Germinal center (tissue), 1 donor: ENCODE measurements at regions not wholly inside any gene's neighbourhood (a gene's known extent, or its start where the extent isn't known, plus 50 kb on each side); places are given as distances from the start of the nearest gene placed in this dataset.
A peak's percentile ranks its signal among the peaks of the same experiment; 100 is the strongest.

Source experiments
- DNase-seq: peaks from one replicate; pipeline ENCODE4 v3.0.0; 2012; ENCODE audit warnings: mixed read lengths, low spot score

DNA sequence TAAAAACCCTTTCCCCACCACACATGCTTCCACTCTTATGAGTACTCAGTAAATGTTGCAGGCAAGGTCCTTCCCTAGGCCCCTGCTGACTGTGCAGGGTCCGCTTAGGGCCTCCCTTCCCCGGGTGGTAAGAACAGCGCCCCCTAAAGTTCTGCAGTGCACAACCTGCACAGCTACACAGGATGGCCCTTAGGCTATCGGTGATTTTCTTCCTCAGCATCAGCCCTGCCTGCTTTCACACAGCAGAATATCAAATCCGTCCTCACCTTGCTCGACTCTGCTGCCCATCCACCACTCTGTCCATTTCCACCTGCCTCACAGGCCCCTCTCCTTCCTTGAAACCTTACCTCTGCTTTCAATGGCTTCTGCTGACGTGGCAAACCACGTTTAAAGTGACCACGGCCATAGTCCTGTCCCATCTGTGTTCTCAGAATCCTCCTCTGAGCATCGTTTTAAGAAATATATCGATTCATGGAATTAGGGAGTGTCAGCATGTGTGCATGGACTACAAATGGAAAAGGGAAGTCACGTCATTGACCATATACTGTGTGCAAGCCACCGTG is 51.4 kb upstream of the TMEM132E start:
- DNase-seq = no peak

DNA sequence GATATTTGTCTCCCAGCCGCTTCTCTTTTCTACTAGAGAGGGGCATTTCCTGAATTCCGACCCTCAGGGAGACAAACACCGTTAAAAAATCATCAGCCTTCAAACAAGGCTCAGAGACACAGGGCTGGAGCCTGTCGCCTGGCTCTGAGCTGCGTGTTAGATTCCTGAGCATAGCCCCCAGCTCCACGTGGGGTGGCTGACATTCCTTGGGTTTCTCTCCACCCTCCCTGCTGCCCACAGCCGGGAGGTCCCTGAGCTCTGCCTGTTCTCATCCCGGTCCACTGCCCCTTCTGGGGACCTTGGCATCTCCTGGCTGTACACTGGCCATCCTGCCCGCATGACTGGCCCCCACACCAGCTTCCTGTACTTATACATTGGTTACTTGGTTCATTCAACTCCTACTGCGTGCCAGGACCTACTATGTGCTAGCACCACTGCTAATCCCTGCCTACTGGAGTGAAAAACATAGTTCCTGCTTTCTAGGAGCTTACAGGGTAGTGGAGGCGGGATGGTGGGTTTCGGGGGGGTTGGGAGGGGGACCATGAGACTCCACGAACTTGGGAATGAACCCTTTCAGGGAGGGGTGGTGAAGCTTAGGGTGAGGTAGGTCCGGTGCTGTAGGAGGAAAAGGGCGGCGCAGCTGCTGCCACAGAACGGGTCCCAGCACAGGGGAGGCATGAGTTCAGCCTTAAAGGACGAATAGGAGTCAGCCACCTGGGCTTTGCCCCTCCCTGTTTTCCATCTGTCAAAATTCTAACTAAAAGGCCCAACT is 52.1 kb upstream of the TMEM132E start:
- no peak for DNase-seq

DNA sequence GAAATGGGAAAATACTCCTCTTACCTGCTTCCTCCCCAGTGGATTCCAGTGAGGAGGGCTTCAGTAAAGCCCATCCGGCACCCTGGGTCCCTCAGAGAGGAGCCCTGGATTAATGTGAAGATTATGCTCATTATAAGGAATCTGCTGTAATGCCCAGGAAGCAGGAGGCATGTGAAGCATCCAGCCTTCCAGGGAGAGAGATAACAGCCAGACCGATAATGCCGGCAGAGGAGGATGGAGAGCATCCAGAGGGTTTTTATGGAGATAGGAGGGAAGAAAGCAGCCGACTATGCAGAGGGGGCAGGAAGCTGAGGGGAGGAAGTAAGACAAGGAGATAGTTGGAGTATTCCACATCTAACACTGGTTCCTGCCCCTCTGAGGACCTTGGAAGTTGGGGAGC is 53.7 kb upstream of the TMEM132E start:
- DNase-seq = no peak

DNA sequence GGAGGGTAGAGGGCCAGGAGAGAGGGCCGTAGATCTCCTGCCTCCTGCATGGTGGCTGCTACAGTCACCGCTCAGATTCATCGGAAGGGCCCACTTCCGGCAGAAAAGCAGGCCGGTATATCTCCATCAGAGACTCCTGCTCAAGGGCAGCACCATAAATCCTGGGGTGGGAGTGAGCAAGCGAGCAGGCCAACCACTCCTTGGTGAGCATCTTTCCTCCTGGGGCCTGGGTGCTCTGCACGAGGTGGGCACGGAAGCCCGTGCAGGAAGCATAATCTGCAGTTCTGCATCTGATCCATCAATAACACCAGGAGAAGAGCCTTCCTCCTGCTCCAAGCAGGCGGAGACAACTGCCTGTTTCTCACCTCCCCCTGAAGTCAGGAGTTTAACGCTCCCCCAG is 57.4 kb upstream of the TMEM132E start:
- no peak for DNase-seq

DNA sequence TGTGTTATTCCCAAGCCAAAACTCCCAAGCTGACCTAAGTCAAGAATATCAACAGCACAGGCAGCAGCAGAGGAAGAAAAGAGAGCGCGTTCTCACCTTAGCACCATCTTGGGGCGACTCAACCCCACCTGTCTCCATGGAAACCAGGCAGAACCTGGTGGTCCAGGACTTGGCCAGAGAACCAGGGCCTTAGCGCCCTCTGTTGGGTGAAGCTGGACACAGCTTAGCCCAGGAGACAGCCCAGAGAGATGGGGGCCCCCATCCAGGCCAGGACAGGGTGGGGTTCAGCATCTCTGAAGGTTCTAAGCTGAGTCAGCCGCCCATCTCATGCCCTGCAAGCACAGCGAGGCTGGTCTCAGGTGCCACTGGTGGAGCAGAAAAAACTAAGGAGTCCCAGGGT is 60.1 kb upstream of the TMEM132E start:
- peak; percentile 10 for DNase-seq

DNA sequence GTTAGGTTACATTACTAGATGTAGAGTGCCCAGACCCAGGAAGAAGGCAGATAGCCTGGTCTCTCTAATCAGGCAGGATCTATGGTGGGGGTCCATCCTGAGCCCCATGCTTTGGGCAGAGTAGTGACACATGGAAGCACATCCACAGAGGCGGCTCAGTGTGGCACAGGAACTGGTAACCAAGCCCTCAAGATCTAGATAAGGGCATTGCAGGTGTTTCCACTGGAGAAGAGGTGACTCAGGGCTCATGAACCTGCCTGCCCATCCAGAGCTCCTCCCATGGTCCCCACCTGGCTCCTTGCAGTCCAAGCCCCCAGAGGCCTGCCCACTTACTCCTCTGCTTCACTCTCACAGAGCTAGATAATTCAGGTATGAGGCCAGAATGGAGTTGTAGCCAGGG is 62.0 kb upstream of the TMEM132E start:
- no peak for DNase-seq

DNA sequence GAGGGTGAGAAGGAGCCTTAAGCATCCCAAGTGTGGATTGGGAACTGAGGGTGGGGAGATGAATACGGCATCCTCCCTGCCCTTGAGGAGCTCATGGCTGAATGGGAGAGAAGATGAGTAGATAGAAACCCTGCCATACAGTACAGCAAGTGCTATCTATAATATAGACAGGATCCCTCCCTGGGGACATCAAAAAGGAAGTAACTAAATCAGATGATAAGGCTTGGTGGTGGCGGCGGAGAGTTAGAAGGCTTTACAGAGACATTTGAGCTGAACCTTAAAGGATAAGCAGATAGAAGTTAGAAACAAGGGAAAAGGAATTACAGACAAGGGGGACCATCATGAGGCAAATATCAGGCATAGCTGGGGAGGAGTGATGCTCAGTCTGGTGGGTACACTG is 67.5 kb upstream of the TMEM132E start:
- no peak for DNase-seq

DNA sequence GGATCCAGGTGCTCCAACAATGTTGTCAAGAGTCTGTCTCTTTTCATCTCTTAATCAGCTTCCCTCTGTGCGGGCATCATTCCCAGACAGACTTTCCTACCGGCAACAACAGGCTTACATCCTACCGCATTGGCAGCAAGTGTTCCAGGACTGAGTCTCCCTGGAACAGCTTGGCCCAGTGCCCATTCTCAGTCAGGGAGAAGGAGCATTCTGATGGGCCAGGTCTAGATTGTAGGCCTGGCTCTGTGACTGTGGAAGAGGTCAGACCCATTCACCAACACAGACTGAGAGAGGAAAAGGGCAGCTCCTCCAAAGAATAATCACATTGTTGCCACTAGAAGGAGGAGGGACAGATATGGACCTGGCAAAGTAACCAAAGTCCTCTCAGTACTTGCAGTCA is 68.1 kb upstream of the TMEM132E start:
- no peak for DNase-seq

DNA sequence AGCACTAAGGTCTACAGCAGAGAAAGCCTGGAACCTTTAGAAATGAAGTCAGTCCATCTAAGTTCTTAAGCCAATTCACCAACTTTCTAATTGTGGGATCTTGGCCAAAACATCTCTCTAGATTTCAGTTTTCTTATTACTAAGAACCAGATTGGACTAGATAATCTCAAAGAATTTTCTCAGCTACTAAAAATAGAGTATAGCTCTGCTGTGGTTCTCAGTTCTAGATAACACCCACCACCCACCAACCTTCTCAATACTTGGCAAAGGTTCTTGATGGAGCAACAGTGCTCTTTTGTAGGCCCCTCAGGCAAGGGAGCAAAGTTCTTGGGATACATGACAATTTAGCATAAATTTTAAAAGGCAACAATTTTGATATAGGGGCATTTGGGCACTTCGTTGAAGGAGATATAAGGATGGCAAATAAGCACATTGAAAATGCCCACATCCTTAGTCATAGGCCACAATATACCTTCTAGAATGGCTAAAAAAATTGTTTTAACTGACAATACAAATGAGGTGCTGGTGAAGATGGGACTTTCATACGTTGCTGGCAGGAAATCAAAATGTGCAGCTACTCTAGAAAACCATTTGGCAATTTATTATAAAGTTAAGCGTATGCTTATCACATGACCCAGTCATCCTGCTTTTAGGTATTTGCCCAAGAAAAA is 74.4 kb upstream of the TMEM132E start:
- DNase-seq = no peak

DNA sequence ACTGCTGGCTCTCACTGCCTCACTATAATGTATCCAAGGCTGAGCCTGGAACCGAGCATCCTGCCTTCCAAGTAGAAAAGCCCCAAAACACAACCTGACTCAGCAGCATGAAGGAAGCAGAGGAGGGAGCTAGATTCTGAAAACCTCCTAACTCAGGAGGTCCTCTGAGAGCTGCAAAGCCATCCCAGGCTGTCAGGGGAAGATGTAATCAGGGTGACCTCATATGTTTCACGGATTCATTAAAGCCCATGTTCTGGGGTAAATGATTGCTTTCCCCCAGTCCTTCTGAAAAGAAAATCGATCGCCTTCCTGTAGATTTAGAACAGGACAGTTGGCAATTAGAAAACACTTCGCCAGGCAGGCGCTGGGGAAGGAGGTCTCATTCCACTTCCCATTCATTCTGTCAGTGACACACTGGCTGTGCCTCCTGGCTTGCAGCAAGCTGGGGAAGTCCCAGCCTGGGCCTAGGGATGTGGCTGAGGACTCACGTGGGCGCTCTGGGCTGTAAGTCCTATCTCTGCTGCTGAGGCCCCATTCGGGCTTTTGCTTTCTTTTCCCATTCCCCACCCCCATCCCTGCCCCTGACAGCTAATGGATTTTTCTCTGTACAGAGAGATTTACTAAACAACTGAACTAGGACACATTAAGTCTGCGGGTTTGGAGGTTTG is 75.7 kb upstream of the TMEM132E start:
- no peak for DNase-seq

DNA sequence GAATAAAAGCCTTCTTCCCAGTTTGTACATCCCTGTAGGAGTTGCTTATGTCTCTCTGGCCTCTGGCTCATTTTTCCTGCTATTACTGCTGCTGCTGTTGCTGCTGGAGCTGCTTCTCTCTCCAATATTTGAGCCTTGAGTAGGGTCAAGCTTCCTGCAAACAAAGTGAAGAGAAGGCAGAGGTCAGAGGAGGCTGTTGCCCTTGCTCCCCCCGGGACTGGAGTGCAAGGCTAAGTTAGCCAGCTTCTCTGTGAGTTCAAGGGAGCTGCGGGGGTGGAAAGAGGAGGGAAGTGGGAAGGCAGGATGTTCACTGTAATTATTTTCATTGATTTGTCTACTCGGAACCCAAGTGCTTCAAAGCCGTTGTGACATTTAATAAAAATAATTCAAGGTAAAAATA is 77.0 kb upstream of the TMEM132E start:
- no peak for DNase-seq

DNA sequence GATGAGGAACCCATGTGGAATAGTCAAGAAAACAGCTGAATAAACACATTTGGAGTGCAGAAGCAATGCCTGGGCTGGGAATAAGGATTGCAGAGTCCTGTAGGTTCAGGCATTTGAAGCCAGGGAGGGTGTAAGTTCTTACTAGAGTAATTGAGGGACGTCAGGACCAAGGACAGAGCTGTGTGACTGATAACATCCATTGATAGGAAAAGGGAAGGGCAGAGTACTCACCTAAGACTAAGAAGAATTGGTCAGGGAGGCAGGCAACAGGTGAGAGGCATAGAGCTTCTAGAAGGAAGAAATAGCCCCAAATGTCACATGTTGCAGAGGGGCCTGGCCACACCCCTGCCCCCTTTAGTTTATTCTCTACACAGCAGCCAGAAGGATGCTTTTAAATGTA is 79.8 kb upstream of the TMEM132E start:
- DNase-seq = no peak

DNA sequence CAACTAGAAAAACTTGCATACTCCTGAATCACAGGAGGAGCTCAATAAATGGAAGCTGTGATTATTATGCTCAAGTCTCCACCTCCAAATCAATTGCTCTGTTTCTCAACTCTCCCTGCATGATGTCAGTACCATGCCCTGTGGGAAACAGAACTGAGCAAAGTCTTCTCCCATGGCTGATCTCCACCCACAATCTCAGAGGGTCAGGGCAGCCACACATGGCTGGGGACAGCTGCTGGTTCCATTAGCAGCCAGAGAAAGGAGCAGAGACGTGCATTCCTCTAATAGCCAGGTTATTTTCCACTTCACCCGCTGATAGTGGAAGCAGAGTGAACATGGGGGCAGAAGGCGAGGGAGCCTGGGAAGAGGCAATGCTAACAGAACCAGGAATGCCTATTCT is 85.5 kb upstream of the TMEM132E start:
- DNase-seq = no peak

DNA sequence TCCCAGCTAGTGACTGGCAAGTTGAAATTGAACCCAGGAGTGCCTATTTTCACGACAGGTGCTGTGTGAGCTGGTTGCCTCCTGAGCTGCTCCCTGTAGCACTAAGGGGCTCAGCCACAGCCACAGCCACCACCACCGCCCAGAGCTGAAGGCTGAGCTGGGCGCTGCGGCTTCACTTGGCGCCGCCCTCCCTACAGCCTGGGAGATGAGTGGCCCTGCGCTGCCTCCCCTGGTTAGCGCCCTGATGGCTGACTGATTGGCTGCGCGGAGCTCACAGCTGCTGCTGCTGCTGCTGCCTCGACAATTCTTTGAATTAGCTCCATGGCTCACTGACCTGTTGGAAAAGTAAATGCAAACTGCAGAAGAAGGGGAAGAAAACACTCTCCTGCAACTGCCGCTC is 91.8 kb upstream of the TMEM132E start:
- DNase-seq = no peak

DNA sequence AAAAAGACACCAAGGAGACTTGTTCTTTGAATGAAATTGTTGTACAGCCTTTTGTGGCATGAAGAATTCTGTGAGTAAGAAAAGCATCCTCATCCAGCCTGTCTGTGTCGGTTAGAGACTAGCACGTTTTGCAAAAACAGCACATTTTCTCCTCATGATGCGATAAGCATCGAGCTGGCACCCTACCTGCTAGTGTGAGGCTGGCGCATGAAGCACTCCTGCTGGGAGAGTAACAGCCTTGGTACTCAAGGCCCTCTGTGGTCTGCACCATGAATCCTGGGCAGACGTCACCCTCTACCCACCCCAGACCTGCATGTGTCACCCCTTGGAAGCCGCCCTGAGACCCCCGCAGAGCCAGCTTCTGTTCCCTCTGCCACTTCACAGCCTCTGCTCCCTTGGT is 92.6 kb upstream of the TMEM132E start:
- DNase-seq = no peak

DNA sequence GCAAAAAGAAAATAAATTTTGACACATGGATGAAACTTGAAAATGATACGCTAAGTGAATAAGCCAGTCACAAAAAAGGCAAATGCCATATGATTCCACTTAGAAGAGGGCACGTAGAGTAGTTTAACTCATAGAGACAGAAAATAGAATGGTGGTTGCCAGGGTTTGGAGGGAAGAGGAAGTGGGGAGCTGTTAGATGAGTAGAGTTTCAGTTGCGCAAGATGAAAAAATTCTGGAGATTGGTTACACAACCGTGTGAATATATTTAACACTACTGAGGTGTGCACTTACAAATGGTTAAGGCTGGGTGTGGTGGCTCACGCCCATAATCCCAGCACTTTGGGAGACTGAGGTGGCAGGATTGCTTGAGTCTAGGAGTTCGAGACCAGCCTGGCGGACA is 93.4 kb upstream of the TMEM132E start:
- DNase-seq = no peak

DNA sequence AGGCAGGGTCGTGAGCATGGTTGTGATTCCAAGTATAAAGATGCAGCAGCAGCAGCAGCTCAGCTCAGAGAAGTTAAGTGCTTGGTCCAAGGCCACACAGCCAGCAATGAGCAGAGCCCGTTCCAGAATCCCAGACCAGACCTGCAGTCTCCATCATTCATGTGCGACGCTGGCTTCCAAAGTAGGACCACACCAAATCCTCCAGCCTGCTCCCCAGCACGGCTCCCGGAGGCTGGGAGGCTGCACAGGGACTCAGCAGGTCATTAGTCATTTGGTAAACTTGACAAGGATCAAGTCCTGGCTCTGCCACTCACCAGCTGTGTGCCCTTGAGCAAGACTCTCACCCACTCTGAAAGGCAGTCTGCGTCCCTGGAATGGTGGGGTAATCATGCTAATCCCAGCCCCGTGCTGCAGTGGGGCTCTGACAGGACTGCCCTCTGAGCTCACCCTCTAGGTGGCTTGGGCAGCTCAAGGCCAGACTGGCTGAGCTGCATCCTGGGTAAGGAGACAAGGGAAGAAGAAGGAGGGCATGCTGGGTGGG is 95.1 kb upstream of the TMEM132E start:
- no peak for DNase-seq

DNA sequence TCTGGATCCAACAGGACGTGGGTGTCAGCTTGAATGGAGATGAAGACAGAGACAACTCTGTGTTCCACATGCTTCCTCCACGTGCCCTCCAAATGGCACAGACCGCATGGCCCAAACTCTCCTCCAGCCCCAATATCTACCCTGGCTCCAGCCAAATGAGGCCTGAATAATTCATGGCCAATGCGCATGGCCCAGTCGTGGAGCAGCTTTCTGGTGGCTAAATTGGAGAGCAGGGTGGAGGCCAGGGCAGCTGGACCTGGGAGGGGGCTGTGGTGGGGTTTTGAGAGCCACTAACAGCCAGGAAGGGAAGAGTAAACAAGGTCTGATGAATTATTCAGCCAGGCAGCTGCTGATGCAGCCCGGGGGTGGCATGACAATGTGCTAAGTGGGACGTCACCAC is 96.7 kb upstream of the TMEM132E start:
- DNase-seq = no peak

DNA sequence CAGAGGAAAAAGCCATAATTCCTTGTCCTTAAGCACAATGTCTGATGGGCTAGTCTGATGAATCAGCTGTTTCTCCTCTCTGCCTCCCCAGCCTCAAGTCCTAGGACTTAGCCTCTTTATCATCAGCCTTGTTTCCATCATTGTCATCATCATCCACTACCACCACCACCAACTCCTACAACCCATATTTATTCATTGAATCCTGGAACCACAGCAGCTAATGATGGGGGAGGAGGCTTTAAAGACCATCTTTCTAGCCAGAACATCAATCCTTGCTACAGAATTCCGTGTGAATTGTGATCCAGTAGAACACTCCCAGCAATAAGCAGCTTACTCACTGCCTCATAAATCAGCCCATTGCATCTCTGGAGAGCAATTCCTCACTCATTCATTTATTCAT is 97.6 kb upstream of the TMEM132E start:
- DNase-seq = no peak

DNA sequence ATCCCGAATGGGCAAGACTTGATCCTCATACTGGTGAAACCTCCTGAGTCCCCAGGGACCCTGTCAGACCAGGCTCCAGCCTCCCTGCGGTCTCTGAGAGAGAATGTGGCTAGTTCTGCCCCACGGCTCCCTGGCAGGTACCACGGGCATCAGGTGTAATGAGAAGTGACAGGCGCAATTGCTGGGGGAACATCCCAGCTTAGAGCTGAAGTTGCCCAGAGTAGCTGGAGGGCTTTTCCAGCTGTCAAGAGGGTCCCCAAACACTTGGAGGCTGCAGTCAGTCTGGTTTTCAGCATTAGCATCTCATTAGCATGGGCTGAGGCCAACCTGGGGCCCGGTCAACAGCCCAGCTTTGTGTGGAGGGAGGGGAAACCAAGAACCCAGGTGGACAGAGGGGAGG is 100.0 kb upstream of the TMEM132E start:
- no peak for DNase-seq

DNA sequence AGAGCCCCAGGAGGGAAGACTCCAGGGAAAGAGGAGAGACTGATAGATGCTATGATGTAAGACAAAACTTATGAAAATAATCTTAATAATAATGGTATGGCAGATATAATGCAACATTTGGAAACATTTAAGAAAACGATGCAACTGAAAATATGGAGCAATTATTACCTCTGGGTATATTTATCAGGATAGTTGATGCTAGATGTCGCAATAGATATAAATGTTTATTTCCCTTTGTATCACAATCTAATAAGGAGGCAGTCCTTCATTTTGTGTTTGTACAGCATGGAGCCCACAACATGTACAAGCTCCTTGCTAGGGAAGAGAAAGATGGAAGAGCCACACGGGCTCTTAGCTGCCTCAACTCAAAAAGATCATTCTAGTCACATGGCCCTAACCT is 101.1 kb upstream of the TMEM132E start:
- no peak for DNase-seq

DNA sequence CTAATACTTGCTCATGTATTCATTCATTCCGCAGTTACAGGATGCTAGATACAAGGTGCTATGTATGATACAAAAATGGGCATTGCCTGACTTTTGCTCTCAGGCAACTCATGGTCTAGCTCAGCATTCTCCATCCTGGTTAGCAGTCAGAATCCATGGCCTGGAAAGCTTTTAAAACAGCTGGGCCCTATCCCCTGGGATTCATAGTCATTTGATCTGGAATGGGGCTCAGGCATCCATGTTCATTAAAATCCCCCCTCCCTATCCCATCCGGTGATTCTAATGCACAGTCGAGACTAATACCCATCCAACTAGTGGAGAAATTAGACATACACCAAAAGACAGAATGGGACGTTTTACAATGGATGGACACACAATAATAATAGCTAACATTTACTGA is 104.1 kb upstream of the TMEM132E start:
- DNase-seq = no peak

DNA sequence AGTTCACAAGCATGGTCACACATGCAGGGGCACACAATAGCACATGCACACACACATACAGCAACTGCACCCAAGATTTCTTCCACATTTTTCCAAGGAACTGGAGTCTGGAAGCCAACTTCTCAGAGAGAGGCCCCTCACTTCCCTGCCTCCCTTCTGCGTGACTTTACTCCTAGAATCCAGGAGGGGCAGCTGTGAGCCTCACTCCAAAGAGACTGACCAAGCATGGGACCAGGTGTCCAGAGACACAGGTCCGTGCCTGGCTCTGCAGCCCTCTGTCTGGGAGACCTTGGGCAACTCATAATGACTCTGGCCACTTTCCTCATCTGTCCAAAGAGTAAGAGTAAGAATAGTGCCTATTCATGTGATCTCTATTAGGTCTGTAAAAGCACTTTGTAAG is 104.7 kb upstream of the TMEM132E start:
- DNase-seq = no peak
